H1 (cell line): ENCODE measurements at regions not wholly inside any gene's neighbourhood (a gene's known extent, or its start where the extent isn't known, plus 50 kb on each side); places are given as distances from the start of the nearest gene placed in this dataset.

Experiments used
- CHD7 ChIP-seq: fragments of 300-600 bp; sonication (generic); IDR thresholded peaks from 2 replicates; pipeline ENCODE4 v1.7.1; 2012; ENCODE audit warnings: low read length, moderate library complexity, mild to moderate bottlenecking, inconsistent platforms; ENCODE audit not compliant: insufficient replicate concordance
- CTCF ChIP-seq, 3 experiments: IDR thresholded peaks; 1 replicate in 2 of 3; 2 replicates in 1 of 3; pipeline versions ENCODE4 v1.5.1 to v1.6.1; 2011; ENCODE audit warnings: low read length in 3 of 3, mild to moderate bottlenecking in 3 of 3, inconsistent platforms in 2 of 3, low read depth in 1 of 3, moderate library complexity in 1 of 3; ENCODE audit not compliant: insufficient read depth in 1 of 3; ENCODE audit errors: control extremely low read depth in 1 of 3
- KDM1A ChIP-seq: fragments of 200-600, 300-600 bp; sonication (generic); IDR thresholded peaks from 2 replicates; pipeline ENCODE4 v1.7.1; 2016; ENCODE audit warnings: mild to moderate bottlenecking, low read length, borderline replicate concordance
- MAFK ChIP-seq: IDR thresholded peaks from 2 replicates; pipeline ENCODE4 v1.6.1; 2012; ENCODE audit warnings: low read depth, mild to moderate bottlenecking, improper control_type of control experiment, low read length
- PHF8 ChIP-seq: fragments of 200-600 bp; sonication (generic); conservative IDR thresholded peaks from 2 replicates; pipeline ENCODE4 v1.7.1; 2012; ENCODE audit warnings: low read depth, mild to moderate bottlenecking, inconsistent platforms, low read length, moderate library complexity
- SP4 ChIP-seq: IDR thresholded peaks from 2 replicates; pipeline ENCODE4 v1.6.1; 2012; ENCODE audit warnings: low read length, inconsistent platforms
- USF2 ChIP-seq: IDR thresholded peaks from 2 replicates; pipeline ENCODE4 v1.6.1; 2011; ENCODE audit warnings: low read length, improper control_type of control experiment

GRCh38 chr1:244294599-244295224, 157.0 kb downstream of the ADSS2 start (continued):
- TF ChIP-seq CHD7 (no peak), KDM1A (no peak), USF2 (no peak), SP4 (no peak), MAFK (no peak), PHF8 (no peak), CTCF (IDR thresholded peaks at IDR 0.05; ENCODE audit: control extremely low read depth in 1 of 3, insufficient read depth in 1 of 3, low read depth in 1 of 3, low read length in 3 of 3) (no peak)
